CD4-positive, CD25-positive, alpha-beta regulatory T cell (primary cell): ENCODE measurements at regions not wholly inside any gene's neighbourhood (a gene's known extent, or its start where the extent isn't known, plus 50 kb on each side); places are given as distances from the start of the nearest gene placed in this dataset.
A peak's percentile ranks its signal among the peaks of the same experiment; 100 is the strongest.

Experiments used
- ATAC-seq, 2 donors: fragments of 150-1000 bp; cut with Tn5 transposase; one replicate each; pipeline ENCODE4 v1.10.0; 2021; ENCODE audit warnings: low read depth in 2 of 2, moderate number of reproducible peaks in 2 of 2, moderate library complexity in 1 of 2
- DNase-seq, 3 donors: peaks; one replicate each; pipeline versions ENCODE4 v3.0.0 to v3.0.0-alpha.2; 2012 to 2022; ENCODE audit warnings: mixed read lengths in 1 of 3
- H3K27ac ChIP-seq: one replicate; pipeline ENCODE4 v1.7.0; 2013; ENCODE audit warnings: mild to moderate bottlenecking, low read length; ENCODE audit not compliant: insufficient read depth, poor library complexity, severe bottlenecking
- H3K27me3 ChIP-seq: one replicate; pipeline ENCODE4 v1.7.0; 2013; ENCODE audit warnings: low read length; ENCODE audit not compliant: control insufficient read depth, insufficient read depth
- H3K36me3 ChIP-seq: one replicate; pipeline ENCODE4 v1.7.0; 2013; ENCODE audit warnings: mild to moderate bottlenecking, low read length, moderate library complexity; ENCODE audit not compliant: control insufficient read depth, insufficient read depth
- H3K4me1 ChIP-seq: 2 replicates; pipeline ENCODE4 v1.7.0; 2013; ENCODE audit warnings: mild to moderate bottlenecking, low read length; ENCODE audit not compliant: insufficient read depth, control insufficient read depth, poor library complexity, severe bottlenecking
- H3K4me3 ChIP-seq: one replicate; pipeline ENCODE4 v1.7.0; 2013; ENCODE audit warnings: low read depth, mild to moderate bottlenecking, low read length, moderate library complexity
- H3K9me3 ChIP-seq, 2 experiments: 1 replicate in 1 of 2; 2 replicates in 1 of 2; pipeline ENCODE4 v1.7.0; 2013; ENCODE audit warnings: low read length in 2 of 2, mild to moderate bottlenecking in 1 of 2, moderate library complexity in 1 of 2; ENCODE audit not compliant: control insufficient read depth in 2 of 2
- H3K27ac Mint-ChIP-seq, 3 donors: one replicate each; pipeline ENCODE4 v1.8.0; 2020 to 2022; ENCODE audit warnings: mild to moderate bottlenecking in 3 of 3, mixed read lengths in 3 of 3, moderate library complexity in 2 of 3
- H3K27me3 Mint-ChIP-seq: one replicate; pipeline ENCODE4 v1.8.0; 2022; ENCODE audit warnings: mild to moderate bottlenecking, mixed read lengths
- H3K36me3 Mint-ChIP-seq: one replicate; pipeline ENCODE4 v1.8.0; 2020; ENCODE audit warnings: mixed read lengths
- H3K4me1 Mint-ChIP-seq, 4 donors: one replicate each; pipeline ENCODE4 v1.8.0; 2020 to 2022; ENCODE audit warnings: mixed read lengths in 4 of 4, mild to moderate bottlenecking in 1 of 4
- H3K4me3 Mint-ChIP-seq, 4 donors: one replicate each; pipeline ENCODE4 v1.8.0; 2020 to 2022; ENCODE audit warnings: mild to moderate bottlenecking in 4 of 4, mixed read lengths in 4 of 4, moderate library complexity in 3 of 4
- H3K9me3 Mint-ChIP-seq, 7 donors: one replicate each; pipeline ENCODE4 v1.8.0; 2020 to 2022; ENCODE audit warnings: mixed read lengths in 7 of 7, mild to moderate bottlenecking in 3 of 7, moderate library complexity in 2 of 7

DNA sequence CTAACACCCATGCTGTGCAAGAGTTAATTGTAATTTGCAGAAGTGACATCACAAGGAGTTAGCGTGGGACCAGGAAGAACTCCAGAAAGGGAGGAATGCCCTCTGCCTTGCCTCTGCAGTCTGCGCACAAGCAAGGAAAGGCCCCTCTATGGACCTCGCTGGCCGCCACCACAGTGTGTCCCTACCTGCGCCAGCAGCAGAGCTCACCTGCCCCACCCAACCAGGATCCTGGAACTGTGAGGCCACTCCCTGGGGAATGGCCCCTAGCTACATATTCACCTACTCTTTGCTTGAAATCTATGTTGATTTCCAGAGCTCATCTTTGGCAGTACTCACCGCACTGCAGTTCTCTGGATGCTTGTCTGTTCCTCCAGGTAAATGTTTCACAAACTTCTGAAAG lies 72.0 kb upstream of the MTNR1B start:
- Histone ChIP-seq H3K27ac (no peak overlapping the region), H3K36me3 (no peaks in the 10 kb centered on the region), H3K4me1 (no peaks in the 10 kb centered on the region), H3K27me3 (no peaks in the 10 kb centered on the region), H3K4me3 (no peak overlapping the region), H3K9me3 (no peaks in the 10 kb centered on the region)
- no peak overlapping the region for H3K4me3 Mint-ChIP-seq
- DNase-seq (no peak), ATAC-seq (no peak)
- no peak overlapping the region for H3K27ac Mint-ChIP-seq
- H3K9me3 Mint-ChIP-seq = peaks cover 0 to 3% (median 0%) of the 10 kb centered on the region in 7 donors
- no peaks in the 10 kb centered on the region for H3K36me3 Mint-ChIP-seq
- H3K27me3 Mint-ChIP-seq = peaks cover 5% of the 10 kb centered on the region
- H3K4me1 Mint-ChIP-seq = no peaks in the 10 kb centered on the region

DNA sequence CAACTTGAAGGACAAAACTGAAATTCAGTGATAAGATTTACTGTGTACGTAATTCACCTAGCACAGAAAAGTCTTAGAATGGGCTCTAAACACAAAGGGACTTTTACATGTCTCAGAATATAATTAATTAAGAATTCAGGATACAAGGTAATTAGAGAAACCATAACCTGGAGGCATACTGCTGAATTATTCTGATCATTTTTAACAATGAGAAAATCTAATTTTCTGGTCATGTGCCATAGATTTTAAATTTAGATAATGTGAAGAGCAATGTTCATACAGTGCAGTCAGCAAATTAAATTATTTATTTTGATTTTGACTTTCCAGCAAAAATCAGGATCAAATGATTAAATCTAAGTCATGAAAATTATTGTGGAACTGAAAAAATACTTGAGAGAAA lies 67.0 kb upstream of the MTNR1B start:
- H3K27me3 ChIP-seq = no peaks in the 10 kb centered on the region
- no peaks in the 10 kb centered on the region for H3K4me1 ChIP-seq
- H3K36me3 ChIP-seq = no peaks in the 10 kb centered on the region
- ATAC-seq (no peak), DNase-seq (no peak)
- H3K36me3 Mint-ChIP-seq = no peaks in the 10 kb centered on the region
- no peaks in the 10 kb centered on the region for H3K9me3 ChIP-seq
- H3K27me3 Mint-ChIP-seq = peaks cover 5% of the 10 kb centered on the region
- H3K4me3 ChIP-seq = no peak overlapping the region
- H3K4me1 Mint-ChIP-seq = no peaks in the 10 kb centered on the region
- H3K4me3 Mint-ChIP-seq = no peak overlapping the region
- H3K9me3 Mint-ChIP-seq = peaks cover 0 to 3% (median 0%) of the 10 kb centered on the region in 7 donors
- H3K27ac Mint-ChIP-seq = no peak overlapping the region
- no peak overlapping the region for H3K27ac ChIP-seq

DNA sequence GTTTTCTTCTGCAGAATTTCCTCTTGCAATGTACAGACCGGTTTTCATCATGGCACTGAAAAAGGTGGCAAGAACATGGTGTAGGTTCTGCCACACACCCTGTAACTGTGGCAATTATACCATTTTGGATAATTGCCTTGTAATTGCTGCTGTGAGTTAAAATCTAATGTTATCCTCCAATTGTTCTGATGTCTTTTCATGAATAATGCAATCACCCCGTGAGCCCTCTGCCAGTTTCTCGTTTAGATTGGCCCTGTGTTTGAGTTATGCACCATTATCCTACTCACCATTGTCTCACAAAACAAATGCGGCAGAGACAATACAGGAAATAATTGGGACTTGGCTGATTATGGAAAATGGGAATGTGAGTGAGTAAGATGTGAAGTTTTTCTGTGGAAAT lies 61.8 kb upstream of the MTNR1B start:
- no peak overlapping the region for H3K27ac ChIP-seq
- H3K9me3 ChIP-seq = no peaks in the 10 kb centered on the region
- no peaks in the 10 kb centered on the region for H3K27me3 ChIP-seq
- H3K36me3 ChIP-seq = no peaks in the 10 kb centered on the region
- Mint-ChIP-seq H3K27ac (no peak overlapping the region), H3K9me3 (peaks cover 0 to 10% (median 0%) of the 10 kb centered on the region in 7 donors), H3K27me3 (no peaks in the 10 kb centered on the region), H3K4me3 (no peak overlapping the region), H3K4me1 (no peaks in the 10 kb centered on the region), H3K36me3 (no peaks in the 10 kb centered on the region)
- DNase-seq (no peak), ATAC-seq (no peak)
- no peaks in the 10 kb centered on the region for H3K4me1 ChIP-seq
- no peak overlapping the region for H3K4me3 ChIP-seq

DNA sequence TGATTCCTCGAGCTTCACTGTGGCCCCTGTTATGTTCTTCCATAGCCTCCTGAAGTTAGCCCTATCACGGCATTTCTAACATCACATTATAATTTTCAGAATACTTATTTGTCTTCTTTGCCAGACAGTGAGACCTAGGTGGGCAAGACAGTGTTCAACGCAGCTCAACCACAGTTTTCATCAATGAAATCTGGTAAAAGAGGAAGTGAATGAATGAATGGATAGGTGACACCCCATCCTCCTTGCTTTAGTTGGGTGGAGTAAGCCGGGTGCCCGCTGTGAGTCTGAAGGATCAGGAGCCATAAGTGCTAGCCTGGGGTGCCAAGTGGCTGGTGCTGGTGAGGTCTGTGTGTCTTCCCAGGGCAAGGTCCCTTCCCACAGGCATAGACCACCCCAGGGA lies 60.2 kb upstream of the MTNR1B start:
- Mint-ChIP-seq H3K4me1 (no peaks in the 10 kb centered on the region), H3K4me3 (no peak overlapping the region), H3K9me3 (peaks cover 0 to 10% (median 0%) of the 10 kb centered on the region in 7 donors), H3K36me3 (no peaks in the 10 kb centered on the region), H3K27ac (peak overlapping the region in 1 of 3 donors; percentile 49), H3K27me3 (no peaks in the 10 kb centered on the region)
- Histone ChIP-seq H3K4me3 (no peak overlapping the region), H3K9me3 (no peaks in the 10 kb centered on the region), H3K36me3 (no peaks in the 10 kb centered on the region), H3K27me3 (no peaks in the 10 kb centered on the region), H3K4me1 (no peaks in the 10 kb centered on the region), H3K27ac (no peak overlapping the region)
- ATAC-seq (no peak), DNase-seq (no peak)

GRCh38 chr11:92911478-92911877 lies 58.0 kb upstream of the MTNR1B start:
- Histone ChIP-seq H3K9me3 (no peaks in the 10 kb centered on the region), H3K36me3 (no peaks in the 10 kb centered on the region), H3K4me1 (no peaks in the 10 kb centered on the region), H3K27ac (no peak overlapping the region), H3K4me3 (no peak overlapping the region), H3K27me3 (no peaks in the 10 kb centered on the region)
- H3K4me3 Mint-ChIP-seq = no peak overlapping the region
- ATAC-seq = no peak
- no peaks in the 10 kb centered on the region for H3K36me3 Mint-ChIP-seq
- DNase-seq = no peak
- H3K27ac Mint-ChIP-seq = no peak overlapping the region
- H3K4me1 Mint-ChIP-seq = no peaks in the 10 kb centered on the region
- peaks cover 0 to 10% (median 0%) of the 10 kb centered on the region in 7 donors for H3K9me3 Mint-ChIP-seq
- H3K27me3 Mint-ChIP-seq = no peaks in the 10 kb centered on the region

DNA sequence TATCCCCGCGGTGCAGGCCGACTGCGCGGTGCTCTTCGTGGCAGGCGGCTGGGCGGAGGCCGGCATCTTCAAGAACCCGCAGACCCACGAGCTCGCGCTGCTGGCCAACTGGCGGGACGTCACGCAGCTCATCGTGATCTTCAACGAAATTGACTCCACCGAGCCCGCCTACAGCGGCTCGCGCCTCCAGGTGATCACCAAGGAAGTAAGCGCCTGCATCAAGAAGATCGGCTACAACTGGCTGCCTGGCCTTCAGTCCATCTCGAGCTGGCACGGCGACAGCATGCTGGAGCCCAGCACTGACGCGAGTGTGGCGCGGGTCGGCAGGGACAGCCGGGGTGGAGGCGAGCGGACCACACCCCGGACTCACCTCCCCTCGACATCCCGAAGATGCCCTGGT lies 53.9 kb upstream of the MTNR1B start:
- Histone ChIP-seq H3K4me1 (no peaks in the 10 kb centered on the region), H3K36me3 (no peaks in the 10 kb centered on the region), H3K4me3 (no peak overlapping the region), H3K27ac (no peak overlapping the region), H3K9me3 (no peaks in the 10 kb centered on the region), H3K27me3 (no peaks in the 10 kb centered on the region)
- no peaks in the 10 kb centered on the region for H3K36me3 Mint-ChIP-seq
- DNase-seq = no peak
- peaks cover 0 to 5% (median 0%) of the 10 kb centered on the region in 7 donors for H3K9me3 Mint-ChIP-seq
- no peak overlapping the region for H3K4me3 Mint-ChIP-seq
- H3K27ac Mint-ChIP-seq = no peak overlapping the region
- H3K4me1 Mint-ChIP-seq = no peaks in the 10 kb centered on the region
- no peaks in the 10 kb centered on the region for H3K27me3 Mint-ChIP-seq
- no peak for ATAC-seq

GRCh38 chr11:92916299-92916698 lies 53.2 kb upstream of the MTNR1B start:
- Mint-ChIP-seq H3K27ac (no peak overlapping the region), H3K4me3 (no peak overlapping the region), H3K36me3 (no peaks in the 10 kb centered on the region), H3K4me1 (no peaks in the 10 kb centered on the region), H3K27me3 (no peaks in the 10 kb centered on the region), H3K9me3 (peaks cover 0 to 5% (median 0%) of the 10 kb centered on the region in 7 donors)
- no peak for DNase-seq
- no peak overlapping the region for H3K27ac ChIP-seq
- no peaks in the 10 kb centered on the region for H3K9me3 ChIP-seq
- H3K4me1 ChIP-seq = no peaks in the 10 kb centered on the region
- ATAC-seq = no peak
- no peak overlapping the region for H3K4me3 ChIP-seq
- H3K27me3 ChIP-seq = no peaks in the 10 kb centered on the region
- no peaks in the 10 kb centered on the region for H3K36me3 ChIP-seq

- Histone ChIP-seq H3K9me3 (no peaks in the 10 kb centered on the region), H3K4me3 (no peak overlapping the region), H3K27me3 (no peaks in the 10 kb centered on the region), H3K4me1 (no peaks in the 10 kb centered on the region), H3K27ac (no peak overlapping the region), H3K36me3 (no peaks in the 10 kb centered on the region)
- DNase-seq = no peak
- no peaks in the 10 kb centered on the region for H3K27me3 Mint-ChIP-seq
- no peak overlapping the region for H3K27ac Mint-ChIP-seq
- H3K4me1 Mint-ChIP-seq = no peaks in the 10 kb centered on the region
- H3K9me3 Mint-ChIP-seq = peaks cover 0 to 4% (median 0%) of the 10 kb centered on the region in 7 donors
- H3K36me3 Mint-ChIP-seq = no peaks in the 10 kb centered on the region
- no peak for ATAC-seq
- no peak overlapping the region for H3K4me3 Mint-ChIP-seq
Measured at GRCh38 chr11:92917927-92918326, 51.5 kb upstream of the MTNR1B start.
